HCT116 (cell line): ENCODE measurements at regions not wholly inside any gene's neighbourhood (a gene's known extent, or its start where the extent isn't known, plus 50 kb on each side); places are given as distances from the start of the nearest gene placed in this dataset.

Experiments used
- CBX3 ChIP-seq: IDR thresholded peaks from 2 replicates; pipeline ENCODE4 v1.6.1; 2012; ENCODE audit warnings: low read depth
- EZH2 ChIP-seq: fragments of 200-600 bp; sonication (generic); IDR thresholded peaks from 2 replicates; pipeline ENCODE4 v1.6.1; 2017; ENCODE audit warnings: antibody characterized with exemption, mixed run types
- EZH2phosphoT487 ChIP-seq: fragments of 200-600 bp; IDR thresholded peaks from 2 replicates; pipeline ENCODE4 v1.6.1; 2018; ENCODE audit warnings: antibody characterized with exemption, borderline replicate concordance
- POLR2AphosphoS5 ChIP-seq: IDR thresholded peaks from 2 replicates; pipeline ENCODE4 v1.6.1; 2011; ENCODE audit warnings: mild to moderate bottlenecking, low read depth, low read length, moderate library complexity
- ZFX ChIP-seq: fragments of 450-650 bp; IDR thresholded peaks from 2 replicates; pipeline ENCODE4 v1.6.1; 2017
- TF ChIP-seq, protein P1 (sequence below), 3 experiments: fragments of 200-600 bp in 1 of 3; sonication (generic) in 1 of 3; IDR thresholded peaks in 2 of 3; conservative IDR thresholded peaks in 1 of 3; 2 replicates each; pipeline ENCODE4 v1.5.1; 2012 to 2017; ENCODE audit warnings: low read depth in 2 of 3, low read length in 2 of 3, antibody characterized with exemption in 1 of 3, borderline replicate concordance in 1 of 3, control low read depth in 1 of 3, mild to moderate bottlenecking in 1 of 3, mixed read lengths in 1 of 3, mixed run types in 1 of 3, moderate library complexity in 1 of 3; ENCODE audit not compliant: insufficient read depth in 1 of 3
- TF ChIP-seq, protein P2 (sequence below): IDR thresholded peaks from 2 replicates; pipeline ENCODE4 v1.6.1; 2011; ENCODE audit warnings: mild to moderate bottlenecking, low read length, moderate library complexity; ENCODE audit not compliant: insufficient replicate concordance; ENCODE audit errors: extremely low read depth

DNA sequence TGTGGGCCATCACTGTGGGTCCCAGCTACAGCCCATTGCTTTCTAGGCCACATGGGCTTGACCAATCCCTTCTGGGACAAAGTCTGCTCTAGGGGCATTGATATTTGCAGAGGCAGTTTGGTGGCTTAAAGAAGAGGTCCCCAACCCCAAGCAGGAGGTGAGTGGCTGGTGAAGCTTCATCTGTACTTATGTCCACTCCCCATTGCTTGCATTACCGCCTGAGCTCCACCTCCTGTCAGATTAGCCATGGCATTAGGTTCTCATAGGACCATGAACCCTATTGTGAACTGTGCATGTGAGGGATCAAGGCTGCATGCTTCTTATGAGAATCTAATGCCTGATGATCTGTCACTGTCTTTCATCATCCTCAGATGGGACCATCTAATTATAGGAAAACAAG lies 54.4 kb upstream of the CADM1 start:
- TF ChIP-seq, protein P1, sequence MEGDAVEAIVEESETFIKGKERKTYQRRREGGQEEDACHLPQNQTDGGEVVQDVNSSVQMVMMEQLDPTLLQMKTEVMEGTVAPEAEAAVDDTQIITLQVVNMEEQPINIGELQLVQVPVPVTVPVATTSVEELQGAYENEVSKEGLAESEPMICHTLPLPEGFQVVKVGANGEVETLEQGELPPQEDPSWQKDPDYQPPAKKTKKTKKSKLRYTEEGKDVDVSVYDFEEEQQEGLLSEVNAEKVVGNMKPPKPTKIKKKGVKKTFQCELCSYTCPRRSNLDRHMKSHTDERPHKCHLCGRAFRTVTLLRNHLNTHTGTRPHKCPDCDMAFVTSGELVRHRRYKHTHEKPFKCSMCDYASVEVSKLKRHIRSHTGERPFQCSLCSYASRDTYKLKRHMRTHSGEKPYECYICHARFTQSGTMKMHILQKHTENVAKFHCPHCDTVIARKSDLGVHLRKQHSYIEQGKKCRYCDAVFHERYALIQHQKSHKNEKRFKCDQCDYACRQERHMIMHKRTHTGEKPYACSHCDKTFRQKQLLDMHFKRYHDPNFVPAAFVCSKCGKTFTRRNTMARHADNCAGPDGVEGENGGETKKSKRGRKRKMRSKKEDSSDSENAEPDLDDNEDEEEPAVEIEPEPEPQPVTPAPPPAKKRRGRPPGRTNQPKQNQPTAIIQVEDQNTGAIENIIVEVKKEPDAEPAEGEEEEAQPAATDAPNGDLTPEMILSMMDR (IDR thresholded peaks at IDR 0.05 in 2 of 3, conservative IDR thresholded peaks at IDR 0.05 in 1 of 3; ENCODE audit: borderline replicate concordance in 1 of 3, insufficient read depth in 1 of 3, low read depth in 2 of 3, low read length in 2 of 3): no peak
- TF ChIP-seq CBX3 (no peak), EZH2phosphoT487 (no peak), ZFX (no peak), EZH2 (no peak), POLR2AphosphoS5 (no peak)
- TF ChIP-seq, protein P2, sequence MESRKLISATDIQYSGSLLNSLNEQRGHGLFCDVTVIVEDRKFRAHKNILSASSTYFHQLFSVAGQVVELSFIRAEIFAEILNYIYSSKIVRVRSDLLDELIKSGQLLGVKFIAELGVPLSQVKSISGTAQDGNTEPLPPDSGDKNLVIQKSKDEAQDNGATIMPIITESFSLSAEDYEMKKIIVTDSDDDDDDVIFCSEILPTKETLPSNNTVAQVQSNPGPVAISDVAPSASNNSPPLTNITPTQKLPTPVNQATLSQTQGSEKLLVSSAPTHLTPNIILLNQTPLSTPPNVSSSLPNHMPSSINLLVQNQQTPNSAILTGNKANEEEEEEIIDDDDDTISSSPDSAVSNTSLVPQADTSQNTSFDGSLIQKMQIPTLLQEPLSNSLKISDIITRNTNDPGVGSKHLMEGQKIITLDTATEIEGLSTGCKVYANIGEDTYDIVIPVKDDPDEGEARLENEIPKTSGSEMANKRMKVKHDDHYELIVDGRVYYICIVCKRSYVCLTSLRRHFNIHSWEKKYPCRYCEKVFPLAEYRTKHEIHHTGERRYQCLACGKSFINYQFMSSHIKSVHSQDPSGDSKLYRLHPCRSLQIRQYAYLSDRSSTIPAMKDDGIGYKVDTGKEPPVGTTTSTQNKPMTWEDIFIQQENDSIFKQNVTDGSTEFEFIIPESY: no peak
